Trophoblast cell (in vitro differentiated cells and primary cell): ENCODE measurements at regions not wholly inside any gene's neighbourhood (a gene's known extent, or its start where the extent isn't known, plus 50 kb on each side); places are given as distances from the start of the nearest gene placed in this dataset.

Source experiments
- DNase-seq, 2 donors: peaks; one replicate each; pipeline ENCODE4 v3.0.0-alpha.2; 2016
- H2AFZ ChIP-seq: 2 replicates; pipeline ENCODE4 v1.6.1; 2013; ENCODE audit warnings: low read length, moderate library complexity, mild to moderate bottlenecking; ENCODE audit not compliant: insufficient read depth, poor library complexity
- H2AK5ac ChIP-seq: 2 replicates; pipeline ENCODE4 v1.6.1; 2013; ENCODE audit warnings: mild to moderate bottlenecking, low read length
- H2BK120ac ChIP-seq: 2 replicates; pipeline ENCODE4 v1.6.1; 2013; ENCODE audit warnings: low read length, mild to moderate bottlenecking, moderate library complexity; ENCODE audit not compliant: insufficient read depth, poor library complexity
- H2BK12ac ChIP-seq: 2 replicates; pipeline ENCODE4 v1.6.1; 2013; ENCODE audit warnings: mild to moderate bottlenecking, low read length, moderate library complexity
- H2BK5ac ChIP-seq: 2 replicates; pipeline ENCODE4 v1.6.1; 2013; ENCODE audit warnings: low read length, low read depth, moderate library complexity, mild to moderate bottlenecking; ENCODE audit not compliant: poor library complexity
- H3K14ac ChIP-seq: 2 replicates; pipeline ENCODE4 v1.6.1; 2013; ENCODE audit warnings: mild to moderate bottlenecking, low read length
- H3K18ac ChIP-seq: 2 replicates; pipeline ENCODE4 v1.6.1; 2013; ENCODE audit warnings: mild to moderate bottlenecking, low read length
- H3K23ac ChIP-seq: 2 replicates; pipeline ENCODE4 v1.6.1; 2013; ENCODE audit warnings: low read length
- H3K27ac ChIP-seq: 2 replicates; pipeline ENCODE4 v1.5.1; 2013; ENCODE audit warnings: low read depth, mild to moderate bottlenecking, inconsistent platforms, low read length, moderate library complexity
- H3K27me3 ChIP-seq: 2 replicates; pipeline ENCODE4 v1.6.1; 2013; ENCODE audit warnings: inconsistent platforms, mild to moderate bottlenecking, low read length, moderate library complexity; ENCODE audit not compliant: insufficient read depth
- H3K36me3 ChIP-seq, 2 experiments: 1 replicate in 1 of 2; 2 replicates in 1 of 2; pipeline ENCODE4 v1.6.1; 2013; ENCODE audit warnings: low read length in 2 of 2, mild to moderate bottlenecking in 2 of 2, moderate library complexity in 1 of 2; ENCODE audit not compliant: insufficient read depth in 2 of 2, control insufficient read depth in 1 of 2
- H3K4ac ChIP-seq: 2 replicates; pipeline ENCODE4 v1.6.1; 2013; ENCODE audit warnings: low read depth, mild to moderate bottlenecking, low read length, moderate library complexity
- H3K4me1 ChIP-seq, 2 experiments: 1 replicate in 1 of 2; 2 replicates in 1 of 2; pipeline ENCODE4 v1.6.1; 2013; ENCODE audit warnings: low read length in 2 of 2, mild to moderate bottlenecking in 2 of 2, moderate library complexity in 1 of 2; ENCODE audit not compliant: insufficient read depth in 2 of 2, control insufficient read depth in 1 of 2
- H3K4me2 ChIP-seq: 2 replicates; pipeline ENCODE4 v1.6.1; 2013; ENCODE audit warnings: inconsistent platforms, mild to moderate bottlenecking, low read length, moderate library complexity
- H3K4me3 ChIP-seq: 2 replicates; pipeline ENCODE4 v1.5.1; 2013; ENCODE audit warnings: mild to moderate bottlenecking, low read depth, low read length, inconsistent platforms
- H3K79me1 ChIP-seq: one replicate; pipeline ENCODE4 v1.6.1; 2013; ENCODE audit warnings: low read length
- H3K79me2 ChIP-seq: 2 replicates; pipeline ENCODE4 v1.6.1; 2013; ENCODE audit warnings: low read length, mild to moderate bottlenecking; ENCODE audit not compliant: control insufficient read depth, insufficient read depth, poor library complexity
- H3K9ac ChIP-seq: 2 replicates; pipeline ENCODE4 v1.6.1; 2013; ENCODE audit warnings: mild to moderate bottlenecking, low read length
- H3K9me3 ChIP-seq: 2 replicates; pipeline ENCODE4 v1.6.1; 2013; ENCODE audit warnings: low read depth, mild to moderate bottlenecking, control low read depth, inconsistent platforms, low read length; ENCODE audit not compliant: insufficient read depth
- H4K12ac ChIP-seq: 2 replicates; pipeline ENCODE4 v1.6.1; 2013; ENCODE audit warnings: low read depth, mild to moderate bottlenecking, low read length, moderate library complexity
- H4K8ac ChIP-seq: 2 replicates; pipeline ENCODE4 v1.6.1; 2013; ENCODE audit warnings: low read depth, mild to moderate bottlenecking, low read length, moderate library complexity
- H4K91ac ChIP-seq: one replicate; pipeline ENCODE4 v1.6.1; 2013; ENCODE audit warnings: low read depth, mild to moderate bottlenecking, low read length, moderate library complexity
- WGBS: extraction: QIAGEN DNeasy Blood & Tissue Kit; methylation state at CpG from one replicate; pipeline ENCODE4 v1.1.7; 2013; ENCODE audit warnings: missing lambda C conversion rate; ENCODE audit not compliant: insufficient read length, insufficient coverage; ENCODE audit errors: extremely low coverage; 5-methylcytosine and 5-hydroxymethylcytosine counted together

GRCh38 chr14:57089901-57090300, 178.8 kb downstream of the EXOC5 start:
- H4K12ac ChIP-seq: no peak overlapping the region
- no peaks in the 10 kb centered on the region for H3K79me1 ChIP-seq
- no peak overlapping the region for H3K14ac ChIP-seq
- H3K27me3 ChIP-seq: no peaks in the 10 kb centered on the region
- no peak for DNase-seq
- H3K4ac ChIP-seq: no peak overlapping the region
- H3K4me2 ChIP-seq: no peak overlapping the region
- no peaks in the 10 kb centered on the region for H3K36me3 ChIP-seq
- no peak overlapping the region for H3K4me3 ChIP-seq
- peaks cover 2% of the 10 kb centered on the region for H3K9me3 ChIP-seq
- no peaks in the 10 kb centered on the region for H3K4me1 ChIP-seq
- no peak overlapping the region for H2BK120ac ChIP-seq
- H2BK12ac ChIP-seq: no peak overlapping the region
- no peak overlapping the region for H3K23ac ChIP-seq
- WGBS: no CpG with 5 or more reads among the region's 2 CpGs
- H3K79me2 ChIP-seq: no peaks in the 10 kb centered on the region
- no peak overlapping the region for H3K27ac ChIP-seq
- H4K8ac ChIP-seq: no peak overlapping the region
- H3K9ac ChIP-seq: no peak overlapping the region
- no peak overlapping the region for H2AK5ac ChIP-seq
- no peak overlapping the region for H3K18ac ChIP-seq
- H2AFZ ChIP-seq: no peak overlapping the region
- no peak overlapping the region for H4K91ac ChIP-seq
- no peak overlapping the region for H2BK5ac ChIP-seq

- Histone ChIP-seq H2BK12ac (no peak overlapping the region), H3K79me2 (no peaks in the 10 kb centered on the region), H3K9me3 (no peaks in the 10 kb centered on the region), H4K12ac (no peak overlapping the region), H3K27me3 (no peaks in the 10 kb centered on the region), H3K23ac (no peak overlapping the region), H2BK5ac (no peak overlapping the region), H3K36me3 (no peaks in the 10 kb centered on the region), H3K4me2 (no peak overlapping the region), H3K4me3 (no peak overlapping the region), H2BK120ac (no peak overlapping the region), H4K8ac (no peak overlapping the region), H3K4ac (no peak overlapping the region), H2AK5ac (no peak overlapping the region), H3K79me1 (no peaks in the 10 kb centered on the region), H3K14ac (no peak overlapping the region), H4K91ac (no peak overlapping the region), H2AFZ (no peak overlapping the region), H3K4me1 (no peaks in the 10 kb centered on the region), H3K27ac (no peak overlapping the region), H3K18ac (no peak overlapping the region), H3K9ac (no peak overlapping the region)
- DNase-seq: no peak
- WGBS: no CpG with 5 or more reads among the region's 2 CpGs
These were observed 180.9 kb downstream of the EXOC5 start for GRCh38 chr14:57087841-57088240.

DNA sequence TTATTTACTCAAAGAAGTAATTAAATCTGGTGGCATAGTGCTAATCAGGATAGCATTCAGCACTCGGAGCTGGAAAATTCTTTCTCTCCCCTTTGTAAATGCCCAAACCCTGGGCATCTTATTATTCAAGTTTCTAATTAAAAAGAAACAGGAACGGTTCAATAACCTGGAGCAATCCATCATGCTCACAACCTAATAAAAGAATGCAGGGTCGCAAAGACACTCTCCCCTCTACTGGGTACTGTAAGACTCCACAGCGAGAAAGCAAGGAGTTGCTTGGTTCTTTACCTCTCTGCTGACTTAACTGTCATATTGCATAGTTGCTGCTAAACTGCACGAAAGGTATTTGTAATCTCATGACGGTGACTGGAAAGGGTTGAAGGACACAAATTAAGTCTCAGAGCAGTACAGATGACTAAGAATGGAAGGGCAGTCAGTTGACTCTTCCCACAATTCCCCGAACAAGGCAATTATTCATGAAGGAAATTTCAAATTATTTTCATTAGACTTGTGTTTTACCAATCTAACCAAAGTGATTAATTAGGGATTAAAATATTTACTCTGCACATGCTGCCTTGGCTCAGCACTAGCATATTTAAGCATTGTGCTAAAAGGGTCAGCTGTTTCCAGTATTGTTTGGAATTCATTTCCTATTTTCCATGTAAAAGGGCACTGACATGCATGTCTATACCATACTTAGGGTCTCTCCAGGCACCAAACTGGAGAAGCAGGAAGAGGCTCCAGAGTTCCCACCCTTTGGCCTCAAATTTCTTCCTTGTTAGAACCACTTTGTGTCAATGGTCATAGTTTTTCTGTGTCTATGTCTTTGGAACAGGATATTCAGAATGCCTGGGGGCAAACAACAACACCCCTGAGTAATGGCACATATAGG, 182.2 kb downstream of the EXOC5 start:
- no peak overlapping the region for H2AK5ac ChIP-seq
- no peaks in the 10 kb centered on the region for H3K79me1 ChIP-seq
- DNase-seq: peak in 1 of 2 donors; percentile 7
- H3K18ac ChIP-seq: no peak overlapping the region
- no peak overlapping the region for H2AFZ ChIP-seq
- no peak overlapping the region for H3K4me3 ChIP-seq
- no CpG with 5 or more reads among the region's 7 CpGs for WGBS
- no peak overlapping the region for H3K4ac ChIP-seq
- H3K4me1 ChIP-seq: no peaks in the 10 kb centered on the region
- no peaks in the 10 kb centered on the region for H3K79me2 ChIP-seq
- no peak overlapping the region for H4K8ac ChIP-seq
- no peak overlapping the region for H2BK5ac ChIP-seq
- H3K27me3 ChIP-seq: no peaks in the 10 kb centered on the region
- H3K9ac ChIP-seq: no peak overlapping the region
- H2BK120ac ChIP-seq: no peak overlapping the region
- no peaks in the 10 kb centered on the region for H3K9me3 ChIP-seq
- no peak overlapping the region for H3K4me2 ChIP-seq
- no peak overlapping the region for H3K14ac ChIP-seq
- no peak overlapping the region for H4K12ac ChIP-seq
- H2BK12ac ChIP-seq: no peak overlapping the region
- H3K23ac ChIP-seq: no peak overlapping the region
- no peaks in the 10 kb centered on the region for H3K36me3 ChIP-seq
- H4K91ac ChIP-seq: no peak overlapping the region
- no peak overlapping the region for H3K27ac ChIP-seq

DNA sequence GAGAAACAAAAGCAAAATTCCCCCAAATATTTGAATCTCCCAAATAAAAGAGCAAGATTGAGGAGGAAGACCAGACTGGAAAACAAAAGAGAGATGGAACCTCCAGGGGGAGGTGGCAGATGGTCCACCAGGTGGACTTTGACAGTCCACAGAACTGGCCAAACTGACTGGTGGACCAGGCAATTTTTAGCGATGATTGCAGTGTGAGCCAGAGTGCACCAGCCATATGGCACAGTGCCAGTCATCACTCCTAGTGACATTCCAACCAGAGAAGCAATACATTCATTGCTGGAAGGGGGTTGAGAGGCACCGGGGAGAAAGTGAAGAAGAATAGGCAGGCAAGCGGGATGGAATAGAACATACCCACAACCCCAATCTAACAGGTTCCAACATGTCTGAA, 182.9 kb downstream of the EXOC5 start:
- H3K36me3 ChIP-seq: no peaks in the 10 kb centered on the region
- DNase-seq: no peak
- no peak overlapping the region for H3K27ac ChIP-seq
- H3K23ac ChIP-seq: no peak overlapping the region
- H2AK5ac ChIP-seq: no peak overlapping the region
- no peak overlapping the region for H2BK12ac ChIP-seq
- no peak overlapping the region for H3K4ac ChIP-seq
- no peaks in the 10 kb centered on the region for H3K79me1 ChIP-seq
- no peak overlapping the region for H3K4me2 ChIP-seq
- no peak overlapping the region for H4K12ac ChIP-seq
- H4K8ac ChIP-seq: no peak overlapping the region
- no peak overlapping the region for H2BK120ac ChIP-seq
- no peak overlapping the region for H2AFZ ChIP-seq
- no CpG with 5 or more reads among the region's 3 CpGs for WGBS
- H2BK5ac ChIP-seq: no peak overlapping the region
- no peaks in the 10 kb centered on the region for H3K9me3 ChIP-seq
- H4K91ac ChIP-seq: no peak overlapping the region
- no peaks in the 10 kb centered on the region for H3K79me2 ChIP-seq
- H3K9ac ChIP-seq: no peak overlapping the region
- H3K14ac ChIP-seq: no peak overlapping the region
- no peak overlapping the region for H3K18ac ChIP-seq
- H3K27me3 ChIP-seq: no peaks in the 10 kb centered on the region
- no peaks in the 10 kb centered on the region for H3K4me1 ChIP-seq
- no peak overlapping the region for H3K4me3 ChIP-seq
